ENCODE measurements at regions not wholly inside any gene's neighbourhood (a gene's known extent, or its start where the extent isn't known, plus 50 kb on each side); places are given as distances from the start of the nearest gene placed in this dataset.

- Histone ChIP-seq H3K36me3 (ENCODE audit: insufficient read depth, low read length) (no peaks in the 10 kb centered on the region), H3K79me2 (ENCODE audit: insufficient read depth, low read length) (no peaks in the 10 kb centered on the region), H2AFZ (ENCODE audit: low read length) (no peak overlapping the region), H4K20me1 (ENCODE audit: insufficient read depth, low read length) (no peaks in the 10 kb centered on the region), H3K27ac (ENCODE audit: low read depth, low read length, poor library complexity, severe bottlenecking) (no peak overlapping the region), H3K4me1 (ENCODE audit: insufficient read depth, low read length, severe bottlenecking) (no peaks in the 10 kb centered on the region), H3K9me3 (ENCODE audit: low read length) (no peaks in the 10 kb centered on the region), H3F3A (ENCODE audit: insufficient read depth, low read length) (no peaks in the 10 kb centered on the region), H3K4me3 (ENCODE audit: low read depth, low read length, poor library complexity, severe bottlenecking) (no peak overlapping the region), H3K9me2 (ENCODE audit: low read depth, low read length) (no peaks in the 10 kb centered on the region), H3K4me2 (ENCODE audit: low read length) (no peak overlapping the region), H3K9ac (ENCODE audit: low read length) (no peak overlapping the region), H3K27me3 (ENCODE audit: insufficient read depth, low read length) (no peaks in the 10 kb centered on the region)
- TF ChIP-seq, protein P1, sequence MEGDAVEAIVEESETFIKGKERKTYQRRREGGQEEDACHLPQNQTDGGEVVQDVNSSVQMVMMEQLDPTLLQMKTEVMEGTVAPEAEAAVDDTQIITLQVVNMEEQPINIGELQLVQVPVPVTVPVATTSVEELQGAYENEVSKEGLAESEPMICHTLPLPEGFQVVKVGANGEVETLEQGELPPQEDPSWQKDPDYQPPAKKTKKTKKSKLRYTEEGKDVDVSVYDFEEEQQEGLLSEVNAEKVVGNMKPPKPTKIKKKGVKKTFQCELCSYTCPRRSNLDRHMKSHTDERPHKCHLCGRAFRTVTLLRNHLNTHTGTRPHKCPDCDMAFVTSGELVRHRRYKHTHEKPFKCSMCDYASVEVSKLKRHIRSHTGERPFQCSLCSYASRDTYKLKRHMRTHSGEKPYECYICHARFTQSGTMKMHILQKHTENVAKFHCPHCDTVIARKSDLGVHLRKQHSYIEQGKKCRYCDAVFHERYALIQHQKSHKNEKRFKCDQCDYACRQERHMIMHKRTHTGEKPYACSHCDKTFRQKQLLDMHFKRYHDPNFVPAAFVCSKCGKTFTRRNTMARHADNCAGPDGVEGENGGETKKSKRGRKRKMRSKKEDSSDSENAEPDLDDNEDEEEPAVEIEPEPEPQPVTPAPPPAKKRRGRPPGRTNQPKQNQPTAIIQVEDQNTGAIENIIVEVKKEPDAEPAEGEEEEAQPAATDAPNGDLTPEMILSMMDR (IDR thresholded peaks at IDR 0.05; ENCODE audit: low read length): no peak
- TF ChIP-seq EZH2 (IDR thresholded peaks at IDR 0.05; ENCODE audit: borderline replicate concordance, low read length): no peak
Measured at GRCh38 chr5:2376486-2376885, 375.0 kb downstream of the IRX2 start.

GRCh38 chr5:2375757-2376250 lies 375.7 kb downstream of the IRX2 start:
- no peak overlapping the region for H2AFZ ChIP-seq (ENCODE audit: low read length)
- TF ChIP-seq EZH2 (IDR thresholded peaks at IDR 0.05; ENCODE audit: borderline replicate concordance, low read length): no peak
- TF ChIP-seq, protein P1 (IDR thresholded peaks at IDR 0.05; ENCODE audit: low read length): no peak
- no peaks in the 10 kb centered on the region for H3K9me3 ChIP-seq (ENCODE audit: low read length)
- H3K79me2 ChIP-seq (ENCODE audit: insufficient read depth, low read length): no peaks in the 10 kb centered on the region
- no peak overlapping the region for H3K4me2 ChIP-seq (ENCODE audit: low read length)
- H3K27me3 ChIP-seq (ENCODE audit: insufficient read depth, low read length): no peaks in the 10 kb centered on the region
- H3K4me3 ChIP-seq (ENCODE audit: low read depth, low read length, poor library complexity, severe bottlenecking): no peak overlapping the region
- no peaks in the 10 kb centered on the region for H3K36me3 ChIP-seq (ENCODE audit: insufficient read depth, low read length)
- H3K9ac ChIP-seq (ENCODE audit: low read length): no peak overlapping the region
- no peaks in the 10 kb centered on the region for H3K4me1 ChIP-seq (ENCODE audit: insufficient read depth, low read length, severe bottlenecking)
- no peak overlapping the region for H3K27ac ChIP-seq (ENCODE audit: low read depth, low read length, poor library complexity, severe bottlenecking)
- H3K9me2 ChIP-seq (ENCODE audit: low read depth, low read length): no peaks in the 10 kb centered on the region
- H3F3A ChIP-seq (ENCODE audit: insufficient read depth, low read length): no peaks in the 10 kb centered on the region
- no peaks in the 10 kb centered on the region for H4K20me1 ChIP-seq (ENCODE audit: insufficient read depth, low read length)

GRCh38 chr5:2375291-2375690 lies 376.2 kb downstream of the IRX2 start:
- Histone ChIP-seq H3K27ac (ENCODE audit: low read depth, low read length, poor library complexity, severe bottlenecking) (no peak overlapping the region), H3K4me1 (ENCODE audit: insufficient read depth, low read length, severe bottlenecking) (no peaks in the 10 kb centered on the region), H3F3A (ENCODE audit: insufficient read depth, low read length) (no peaks in the 10 kb centered on the region), H3K9ac (ENCODE audit: low read length) (no peak overlapping the region), H3K4me3 (ENCODE audit: low read depth, low read length, poor library complexity, severe bottlenecking) (no peak overlapping the region), H3K9me3 (ENCODE audit: low read length) (no peaks in the 10 kb centered on the region), H3K36me3 (ENCODE audit: insufficient read depth, low read length) (no peaks in the 10 kb centered on the region), H2AFZ (ENCODE audit: low read length) (no peak overlapping the region), H3K9me2 (ENCODE audit: low read depth, low read length) (no peaks in the 10 kb centered on the region), H4K20me1 (ENCODE audit: insufficient read depth, low read length) (no peaks in the 10 kb centered on the region), H3K27me3 (ENCODE audit: insufficient read depth, low read length) (no peaks in the 10 kb centered on the region), H3K4me2 (ENCODE audit: low read length) (no peak overlapping the region), H3K79me2 (ENCODE audit: insufficient read depth, low read length) (no peaks in the 10 kb centered on the region)
- TF ChIP-seq, protein P1 (IDR thresholded peaks at IDR 0.05; ENCODE audit: low read length): no peak
- TF ChIP-seq EZH2 (IDR thresholded peaks at IDR 0.05; ENCODE audit: borderline replicate concordance, low read length): no peak

Measured in OCI-LY1 (cell line).